Ascending aorta (tissue), 2 donors: ENCODE measurements at regions not wholly inside any gene's neighbourhood (a gene's known extent, or its start where the extent isn't known, plus 50 kb on each side); places are given as distances from the start of the nearest gene placed in this dataset.

Experiments used
- DNase-seq, 2 donors: peaks; one replicate each; pipeline ENCODE4 v3.0.0-alpha.2; 2019; ENCODE audit warnings: low spot score in 2 of 2
- H3K27ac ChIP-seq, 2 donors: fragments of 200-600 bp; sonication (generic); one replicate each; pipeline ENCODE4 v1.5.1; 2016 to 2017; ENCODE audit warnings: mild to moderate bottlenecking in 1 of 2
- H3K27me3 ChIP-seq: fragments of 200-600 bp; sonication (generic); one replicate; pipeline ENCODE4 v1.5.1; 2017
- H3K36me3 ChIP-seq, 2 donors: fragments of 200-600 bp; sonication (generic); one replicate each; pipeline ENCODE4 v1.5.1; 2016
- H3K4me1 ChIP-seq, 2 donors: fragments of 200-600 bp; sonication (generic); one replicate each; pipeline ENCODE4 v1.5.1; 2016 to 2017; ENCODE audit warnings: mild to moderate bottlenecking in 1 of 2
- H3K4me3 ChIP-seq, 2 donors: fragments of 200-600 bp; sonication (generic); one replicate each; pipeline ENCODE4 v1.5.1; 2016 to 2017; ENCODE audit warnings: mild to moderate bottlenecking in 1 of 2
- H3K9me3 ChIP-seq, 2 donors: fragments of 200-600 bp; sonication (generic); one replicate each; pipeline ENCODE4 v1.5.1; 2016
- CTCF ChIP-seq, 3 experiments: fragments of 200-600 bp in 2 of 3; fragments of 450-650 bp in 1 of 3; sonication (generic) in 2 of 3; IDR thresholded peaks; one replicate each; pipeline ENCODE4 v1.5.1; 2016 to 2019; ENCODE audit warnings: antibody characterized with exemption in 3 of 3, mild to moderate bottlenecking in 1 of 3, moderate library complexity in 1 of 3
- intact Hi-C: fragments of 100-400 bp; cut with DNase I; formaldehyde crosslinking; loops from one replicate; pipeline ENCODE4 v1.15.1; 2023

- H3K27ac ChIP-seq, result no peak overlapping the region
- H3K27me3 ChIP-seq, result no peaks in the 10 kb centered on the region
- no peaks in the 10 kb centered on the region for H3K36me3 ChIP-seq
- no peak for TF ChIP-seq CTCF (IDR thresholded peaks at IDR 0.05)
- intact Hi-C loops, result no loop called here
- H3K4me1 ChIP-seq, result no peaks in the 10 kb centered on the region
- H3K9me3 ChIP-seq, result no peaks in the 10 kb centered on the region
- H3K4me3 ChIP-seq, result no peak overlapping the region
- DNase-seq, result no peak
These were observed 146.0 kb upstream of the RMP24 start for GRCh38 chr18:35826477-35826876.

DNA sequence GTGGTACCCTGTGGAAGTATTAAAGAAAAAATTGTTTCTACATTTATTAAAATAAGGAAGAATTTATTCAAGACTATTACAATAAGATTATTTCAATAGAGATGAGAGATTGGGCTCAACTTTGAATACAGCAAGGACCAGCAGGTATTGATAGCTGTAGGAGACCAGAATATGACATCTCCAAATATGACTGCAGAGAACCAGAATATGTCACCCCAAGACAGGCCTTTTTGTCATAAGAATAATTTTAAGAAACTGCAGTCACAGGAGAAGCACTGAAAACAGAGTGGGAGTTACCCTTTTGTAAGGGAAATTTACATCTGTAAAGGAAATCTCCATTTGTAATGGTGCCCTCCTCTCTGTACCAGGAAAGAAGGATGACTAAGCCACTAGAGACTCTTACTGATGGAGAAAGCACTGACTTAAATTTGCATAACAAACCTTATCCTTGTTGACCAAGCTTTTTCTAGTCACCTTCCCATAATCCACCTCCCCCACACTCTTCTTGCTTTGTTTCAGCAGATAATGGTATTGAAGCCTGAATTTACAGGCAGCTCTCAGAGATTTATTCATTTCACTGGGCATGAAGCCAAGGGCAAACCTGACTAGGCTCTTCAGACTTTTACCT is 145.1 kb upstream of the RMP24 start:
- Histone ChIP-seq H3K36me3 (no peaks in the 10 kb centered on the region), H3K4me1 (no peaks in the 10 kb centered on the region), H3K27me3 (no peaks in the 10 kb centered on the region), H3K4me3 (no peak overlapping the region), H3K27ac (no peak overlapping the region), H3K9me3 (no peaks in the 10 kb centered on the region)
- no peak for DNase-seq
- no peak for TF ChIP-seq CTCF (IDR thresholded peaks at IDR 0.05)
- intact Hi-C loops, result no loop called here

DNA sequence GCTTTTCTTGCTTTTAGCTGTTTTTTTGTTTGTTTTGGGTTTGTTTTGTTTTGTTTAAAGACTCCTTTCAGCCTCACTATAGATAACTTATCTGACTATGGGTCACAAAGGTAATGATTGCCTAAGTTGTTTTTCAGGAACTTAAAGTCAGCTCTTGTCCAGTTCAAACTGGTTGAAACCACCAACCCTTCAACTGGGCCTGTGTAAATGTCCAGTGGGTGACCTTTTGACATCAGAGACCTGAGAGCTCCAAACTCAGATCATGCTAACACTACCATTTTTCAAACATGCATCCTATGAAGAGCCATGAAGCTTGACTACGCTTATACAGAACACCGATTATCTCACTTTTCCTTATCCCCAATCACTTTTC is 144.6 kb upstream of the RMP24 start:
- Histone ChIP-seq H3K27ac (no peak overlapping the region), H3K4me3 (no peak overlapping the region), H3K27me3 (no peaks in the 10 kb centered on the region), H3K4me1 (no peaks in the 10 kb centered on the region), H3K9me3 (no peaks in the 10 kb centered on the region), H3K36me3 (no peaks in the 10 kb centered on the region)
- no peak for TF ChIP-seq CTCF (IDR thresholded peaks at IDR 0.05)
- no peak for DNase-seq
- intact Hi-C loops, result no loop called here

DNA sequence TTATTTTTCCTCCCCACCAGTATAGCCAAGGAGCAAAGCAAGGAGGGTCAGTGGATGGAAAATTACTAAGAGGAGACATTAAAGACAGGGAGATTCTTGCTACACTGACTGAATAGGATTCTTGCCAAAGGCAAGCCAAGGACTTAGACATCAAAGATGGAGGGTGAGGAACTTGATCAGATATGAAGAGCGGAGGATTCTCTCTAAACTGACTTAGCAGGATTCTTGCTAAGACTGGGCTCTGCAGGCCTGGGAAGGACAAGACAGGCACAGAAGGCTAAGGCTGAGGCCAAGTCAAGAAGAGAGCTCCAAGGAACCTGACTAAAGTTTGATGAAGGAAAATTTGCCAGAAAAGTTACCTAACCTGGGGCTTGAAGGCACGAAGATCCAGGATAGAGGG is 143.9 kb upstream of the RMP24 start:
- no peaks in the 10 kb centered on the region for H3K9me3 ChIP-seq

DNA sequence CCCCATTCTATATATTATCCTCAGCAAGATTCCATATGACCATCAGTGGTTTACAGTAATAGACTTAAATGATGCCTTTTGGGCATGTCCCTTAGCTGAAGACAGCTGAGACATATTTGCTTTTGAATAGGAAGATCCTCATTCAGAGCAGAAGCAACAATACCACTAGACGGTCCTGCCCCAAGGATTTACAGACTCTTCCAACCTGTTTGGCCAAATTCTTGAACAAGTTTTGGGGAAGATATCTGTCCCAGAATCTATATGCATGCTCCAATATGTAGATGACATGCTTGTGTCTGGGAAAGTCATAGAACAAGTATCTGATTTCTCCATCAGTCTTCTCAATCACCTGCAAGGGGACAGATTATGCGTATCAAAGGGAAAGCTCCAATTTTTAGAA is 137.1 kb upstream of the RMP24 start:
- no peaks in the 10 kb centered on the region for H3K36me3 ChIP-seq
- DNase-seq, result no peak
- H3K4me1 ChIP-seq, result no peaks in the 10 kb centered on the region
- no peak overlapping the region for H3K27ac ChIP-seq
- H3K9me3 ChIP-seq, result no peaks in the 10 kb centered on the region
- no peaks in the 10 kb centered on the region for H3K27me3 ChIP-seq
- intact Hi-C loops, result no loop called here
- no peak overlapping the region for H3K4me3 ChIP-seq
- no peak for TF ChIP-seq CTCF (IDR thresholded peaks at IDR 0.05)

More for the DNA sequence above, 143.9 kb upstream of the RMP24 start:
- Histone ChIP-seq H3K4me3 (no peak overlapping the region), H3K27me3 (no peaks in the 10 kb centered on the region), H3K36me3 (no peaks in the 10 kb centered on the region), H3K4me1 (no peaks in the 10 kb centered on the region), H3K27ac (no peak overlapping the region)
- TF ChIP-seq CTCF (IDR thresholded peaks at IDR 0.05), result no peak
- DNase-seq, result no peak
- intact Hi-C loops, result no loop called here

GRCh38 chr18:35835833-35836232 is 136.6 kb upstream of the RMP24 start:
- no peak overlapping the region for H3K4me3 ChIP-seq
- intact Hi-C loops, result no loop called here
- H3K4me1 ChIP-seq, result no peaks in the 10 kb centered on the region
- no peaks in the 10 kb centered on the region for H3K36me3 ChIP-seq
- TF ChIP-seq CTCF (IDR thresholded peaks at IDR 0.05), result no peak
- no peak for DNase-seq
- no peak overlapping the region for H3K27ac ChIP-seq
- no peaks in the 10 kb centered on the region for H3K9me3 ChIP-seq
- H3K27me3 ChIP-seq, result no peaks in the 10 kb centered on the region
